HepG2 (cell line): ENCODE measurements at regions not wholly inside any gene's neighbourhood (a gene's known extent, or its start where the extent isn't known, plus 50 kb on each side); places are given as distances from the start of the nearest gene placed in this dataset.

Experiments used
- ATAC-seq: fragments of 200-7000 bp; cut with Tn5 transposase; 3 replicates; pipeline ENCODE4 v1.9.1; 2020; ENCODE audit warnings: mild to moderate bottlenecking, moderate library complexity
- BruUV-seq: library from RNA; stranded (reverse); fragments of 400-500 nt; replicated peaks from 2 replicates; lab custom pipeline; 2021; lab: Mats Ljungman, UMichigan
- CTCF ChIA-PET: fragments of 300-600 bp; formaldehyde crosslinking; extraction: SDS; loops from one replicate; lab custom pipeline; 2021; ENCODE audit warnings: low total read pairs, inconsistent platforms, low intra/inter-chr PET ratio; lab: Yijun Ruan, JAX
- POLR2A ChIA-PET: fragments of 350-600 bp; sonication (Branson Sonifier 250); formaldehyde crosslinking; loops from one replicate; lab custom pipeline; 2020; ENCODE audit warnings: antibody characterized with exemption, inconsistent platforms; lab: Yijun Ruan, JAX
- DNase-seq: peaks from one replicate; pipeline ENCODE4 v3.0.0-alpha.2; 2015; ENCODE audit warnings: low spot score
- FAIRE-seq: peaks from 3 replicates; lab custom pipeline; 2011; peaks lifted over from hg19 to GRCh38; lab: Jason Lieb, UNC
- H2AFZ ChIP-seq: one replicate; pipeline ENCODE4 v1.6.1; 2011; ENCODE audit warnings: low read length, inconsistent platforms
- H3K27ac ChIP-seq: fragments of 300-600 bp; 3 replicates; pipeline ENCODE4 v1.8.0; 2011; ENCODE audit warnings: mixed run types, mild to moderate bottlenecking, mixed read lengths, low read length, inconsistent platforms; ENCODE audit not compliant: insufficient read depth; ENCODE audit errors: extremely low read length
- H3K27me3 ChIP-seq, 2 experiments: fragments of 200-600 bp in 1 of 2; 2 replicates in 1 of 2; 3 replicates in 1 of 2; pipeline versions ENCODE4 v1.6.0 to v1.8.0; 2011; ENCODE audit warnings: low read length in 2 of 2, mild to moderate bottlenecking in 2 of 2, moderate library complexity in 2 of 2, inconsistent platforms in 1 of 2; ENCODE audit not compliant: insufficient read depth in 2 of 2, control insufficient read depth in 1 of 2
- H3K36me3 ChIP-seq, 2 experiments: fragments of 200-600 bp in 1 of 2; replicated peaks in 1 of 2; 2 replicates in 1 of 2; 3 replicates in 1 of 2; pipeline versions ENCODE4 v1.5.1 to v1.8.0; 2011; ENCODE audit warnings: low read length in 2 of 2, inconsistent platforms in 1 of 2; ENCODE audit not compliant: insufficient read depth in 2 of 2, control insufficient read depth in 1 of 2
- H3K4me1 ChIP-seq: 2 replicates; pipeline ENCODE4 v1.5.1; 2012; ENCODE audit warnings: low read length, inconsistent platforms; ENCODE audit not compliant: insufficient read depth
- H3K4me2 ChIP-seq: 2 replicates; pipeline ENCODE4 v1.6.0; 2011; ENCODE audit warnings: low read depth, low read length, inconsistent platforms
- H3K4me3 ChIP-seq, 3 experiments: fragments of 200-600 bp in 1 of 3; sonication (generic), shearing (Covaris generic) in 1 of 3; replicated peaks in 1 of 3; 2 replicates each; pipeline ENCODE4 v1.5.1; 2011 to 2016; ENCODE audit warnings: low read length in 3 of 3, inconsistent platforms in 2 of 3, low read depth in 2 of 3, mild to moderate bottlenecking in 2 of 3, control low read depth in 1 of 3, mixed read lengths in 1 of 3; ENCODE audit not compliant: insufficient read depth in 1 of 3
- H3K79me2 ChIP-seq: one replicate; pipeline ENCODE4 v1.6.1; 2011; ENCODE audit warnings: low read length, inconsistent platforms; ENCODE audit not compliant: insufficient read depth
- H3K9ac ChIP-seq: 2 replicates; pipeline ENCODE4 v1.6.0; 2011; ENCODE audit warnings: mild to moderate bottlenecking, low read depth, low read length, inconsistent platforms; ENCODE audit not compliant: insufficient read depth
- H3K9me3 ChIP-seq: 2 replicates; pipeline ENCODE4 v1.5.1; 2012; ENCODE audit warnings: mild to moderate bottlenecking, low read length
- H4K20me1 ChIP-seq: 2 replicates; pipeline ENCODE4 v1.6.0; 2011; ENCODE audit warnings: inconsistent platforms, mild to moderate bottlenecking, low read length, moderate library complexity; ENCODE audit not compliant: insufficient read depth
- GFI1 ChIP-seq: sonication (generic); formaldehyde crosslinking; IDR thresholded peaks from 2 replicates; pipeline ENCODE4 v1.5.0; 2020; ENCODE audit warnings: missing genetic modification reagents, mild to moderate bottlenecking, borderline replicate concordance
- PHB2 ChIP-seq: fragments of 450-650 bp; IDR thresholded peaks from 2 replicates; pipeline ENCODE4 v1.6.1; 2018; ENCODE audit not compliant: partially characterized antibody
- SNAPC2 ChIP-seq: sonication (generic); formaldehyde crosslinking; IDR thresholded peaks from 2 replicates; pipeline ENCODE4 v1.8.1; 2022; ENCODE audit warnings: mild to moderate bottlenecking, missing genetic modification reagents
- ZBTB2 ChIP-seq: sonication (generic); formaldehyde crosslinking; IDR thresholded peaks from 2 replicates; pipeline ENCODE4 v1.8.0; 2022; ENCODE audit warnings: low read depth, missing genetic modification reagents
- ZKSCAN8 ChIP-seq: IDR thresholded peaks from 2 replicates; pipeline ENCODE4 v1.6.1; 2016; ENCODE audit warnings: borderline replicate concordance, missing genetic modification reagents, missing compliant biosample characterization
- ZNF672 ChIP-seq: sonication (generic); formaldehyde crosslinking; IDR thresholded peaks from 2 replicates; pipeline ENCODE4 v1.8.1; 2022; ENCODE audit warnings: missing genetic modification reagents
- WGBS: methylation state at CpG from one replicate; pipeline ENCODE4 v1.1.6; 2017; ENCODE audit warnings: low lambda C conversion rate; 5-methylcytosine and 5-hydroxymethylcytosine counted together
- in situ Hi-C: cut with HindIII; loops from 2 replicates; pipeline ENCODE4 v1.10.0; 2017; ENCODE audit warnings: low pct_unique_long_range_greater_than_20kb; ENCODE audit not compliant: extremely low pct_ligation_motif_present
- intact Hi-C: fragments of 100-400 bp; cut with micrococcal nuclease; formaldehyde crosslinking; loops from one replicate; pipeline ENCODE4 v1.10.0; 2022; ENCODE audit not compliant: unreplicated experiment
- TF ChIP-seq, protein P1 (sequence below): sonication (generic); formaldehyde crosslinking; IDR thresholded peaks from 2 replicates; pipeline ENCODE4 v1.5.1; 2020; ENCODE audit warnings: mild to moderate bottlenecking, missing genetic modification reagents, moderate library complexity
- TF ChIP-seq, protein P2 (sequence below): sonication (generic); formaldehyde crosslinking; IDR thresholded peaks from 2 replicates; pipeline ENCODE4 v1.5.1; 2020; ENCODE audit warnings: mild to moderate bottlenecking, missing genetic modification reagents
- TF ChIP-seq, protein P3 (sequence below): sonication (generic); formaldehyde crosslinking; IDR thresholded peaks from 2 replicates; pipeline ENCODE4 v1.5.0; 2020; ENCODE audit warnings: missing genetic modification reagents

GRCh38 chr4:124409044-124409443, 303.5 kb downstream of the ANKRD50 start:
- BruUV-seq: no TSS peak
- Histone ChIP-seq H3K36me3 (no peaks in the 10 kb centered on the region), H3K27ac (no peak overlapping the region), H4K20me1 (no peaks in the 10 kb centered on the region), H3K27me3 (no peaks in the 10 kb centered on the region), H3K4me2 (no peak overlapping the region), H3K79me2 (no peaks in the 10 kb centered on the region), H3K9ac (no peak overlapping the region), H3K4me3 (no peak overlapping the region), H3K4me1 (no peaks in the 10 kb centered on the region), H2AFZ (no peak overlapping the region), H3K9me3 (no peaks in the 10 kb centered on the region)
- POLR2A ChIA-PET: no interaction called here
- TF ChIP-seq ZKSCAN8 (no peak), SNAPC2 (CRISPR knock-in tag) (no peak), GFI1 (no peak), PHB2 (no peak), ZNF672 (CRISPR knock-in tag) (no peak), ZBTB2 (CRISPR knock-in tag) (no peak)
- TF ChIP-seq, protein P1, sequence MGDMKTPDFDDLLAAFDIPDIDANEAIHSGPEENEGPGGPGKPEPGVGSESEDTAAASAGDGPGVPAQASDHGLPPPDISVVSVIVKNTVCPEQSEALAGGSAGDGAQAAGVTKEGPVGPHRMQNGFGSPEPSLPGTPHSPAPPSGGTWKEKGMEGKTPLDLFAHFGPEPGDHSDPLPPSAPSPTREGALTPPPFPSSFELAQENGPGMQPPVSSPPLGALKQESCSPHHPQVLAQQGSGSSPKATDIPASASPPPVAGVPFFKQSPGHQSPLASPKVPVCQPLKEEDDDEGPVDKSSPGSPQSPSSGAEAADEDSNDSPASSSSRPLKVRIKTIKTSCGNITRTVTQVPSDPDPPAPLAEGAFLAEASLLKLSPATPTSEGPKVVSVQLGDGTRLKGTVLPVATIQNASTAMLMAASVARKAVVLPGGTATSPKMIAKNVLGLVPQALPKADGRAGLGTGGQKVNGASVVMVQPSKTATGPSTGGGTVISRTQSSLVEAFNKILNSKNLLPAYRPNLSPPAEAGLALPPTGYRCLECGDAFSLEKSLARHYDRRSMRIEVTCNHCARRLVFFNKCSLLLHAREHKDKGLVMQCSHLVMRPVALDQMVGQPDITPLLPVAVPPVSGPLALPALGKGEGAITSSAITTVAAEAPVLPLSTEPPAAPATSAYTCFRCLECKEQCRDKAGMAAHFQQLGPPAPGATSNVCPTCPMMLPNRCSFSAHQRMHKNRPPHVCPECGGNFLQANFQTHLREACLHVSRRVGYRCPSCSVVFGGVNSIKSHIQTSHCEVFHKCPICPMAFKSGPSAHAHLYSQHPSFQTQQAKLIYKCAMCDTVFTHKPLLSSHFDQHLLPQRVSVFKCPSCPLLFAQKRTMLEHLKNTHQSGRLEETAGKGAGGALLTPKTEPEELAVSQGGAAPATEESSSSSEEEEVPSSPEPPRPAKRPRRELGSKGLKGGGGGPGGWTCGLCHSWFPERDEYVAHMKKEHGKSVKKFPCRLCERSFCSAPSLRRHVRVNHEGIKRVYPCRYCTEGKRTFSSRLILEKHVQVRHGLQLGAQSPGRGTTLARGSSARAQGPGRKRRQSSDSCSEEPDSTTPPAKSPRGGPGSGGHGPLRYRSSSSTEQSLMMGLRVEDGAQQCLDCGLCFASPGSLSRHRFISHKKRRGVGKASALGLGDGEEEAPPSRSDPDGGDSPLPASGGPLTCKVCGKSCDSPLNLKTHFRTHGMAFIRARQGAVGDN (CRISPR knock-in tag): no peak
- TF ChIP-seq, protein P2, sequence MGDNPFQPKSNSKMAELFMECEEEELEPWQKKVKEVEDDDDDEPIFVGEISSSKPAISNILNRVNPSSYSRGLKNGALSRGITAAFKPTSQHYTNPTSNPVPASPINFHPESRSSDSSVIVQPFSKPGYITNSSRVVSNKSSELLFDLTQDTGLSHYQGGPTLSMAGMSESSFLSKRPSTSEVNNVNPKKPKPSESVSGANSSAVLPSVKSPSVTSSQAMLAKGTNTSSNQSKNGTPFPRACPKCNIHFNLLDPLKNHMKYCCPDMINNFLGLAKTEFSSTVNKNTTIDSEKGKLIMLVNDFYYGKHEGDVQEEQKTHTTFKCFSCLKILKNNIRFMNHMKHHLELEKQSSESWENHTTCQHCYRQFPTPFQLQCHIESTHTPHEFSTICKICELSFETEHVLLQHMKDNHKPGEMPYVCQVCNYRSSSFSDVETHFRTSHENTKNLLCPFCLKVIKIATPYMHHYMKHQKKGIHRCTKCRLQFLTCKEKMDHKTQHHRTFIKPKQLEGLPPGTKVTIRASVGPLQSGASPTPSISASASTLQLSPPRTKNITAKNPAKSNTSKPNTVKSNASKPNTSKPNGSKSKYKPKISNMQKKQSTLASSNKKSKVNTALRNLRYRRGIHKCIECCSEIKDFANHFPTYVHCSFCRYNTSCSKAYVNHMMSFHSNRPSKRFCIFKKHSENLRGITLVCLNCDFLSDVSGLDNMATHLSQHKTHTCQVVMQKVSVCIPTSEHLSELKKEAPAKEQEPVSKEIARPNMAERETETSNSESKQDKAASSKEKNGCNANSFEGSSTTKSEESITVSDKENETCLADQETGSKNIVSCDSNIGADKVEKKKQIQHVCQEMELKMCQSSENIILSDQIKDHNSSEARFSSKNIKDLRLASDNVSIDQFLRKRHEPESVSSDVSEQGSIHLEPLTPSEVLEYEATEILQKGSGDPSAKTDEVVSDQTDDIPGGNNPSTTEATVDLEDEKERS (CRISPR knock-in tag): no peak
- TF ChIP-seq, protein P3, sequence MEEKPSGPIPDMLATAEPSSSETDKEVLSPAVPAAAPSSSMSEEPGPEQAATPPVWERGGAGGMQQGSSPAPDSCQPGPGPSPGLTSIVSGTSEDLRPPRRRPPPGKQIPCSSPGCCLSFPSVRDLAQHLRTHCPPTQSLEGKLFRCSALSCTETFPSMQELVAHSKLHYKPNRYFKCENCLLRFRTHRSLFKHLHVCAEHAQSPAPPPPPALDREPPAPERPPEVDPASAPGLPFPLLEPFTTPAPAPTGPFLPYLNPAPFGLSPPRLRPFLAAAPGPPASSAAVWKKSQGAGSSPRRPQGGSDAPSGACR: no peak
- CTCF ChIA-PET: no interaction called here
- whole genome bisulfite sequencing: 26% methylated on average over 4 of the region's 4 CpGs
- intact Hi-C loops (no loop called here), in situ Hi-C loops (no loop called here)
- DNase-seq (no peak), FAIRE-seq (no peak), ATAC-seq (no peak)
